ENCODE measurements at regions not wholly inside any gene's neighbourhood (a gene's known extent, or its start where the extent isn't known, plus 50 kb on each side); places are given as distances from the start of the nearest gene placed in this dataset.

GRCh38 chrX:94123062-94123461, 449.1 kb downstream of the FAM133A start:
- BruUV-seq (replicated peaks): no TSS peak
- CTCF ChIA-PET: no interaction called here
- H3K27ac ChIP-seq: no peak overlapping the region
- H3K4me1 ChIP-seq (replicated peaks; ENCODE audit: insufficient read depth): no peaks in the 10 kb centered on the region
- no peak overlapping the region for H3K4me2 ChIP-seq
- no peaks in the 10 kb centered on the region for H3F3A ChIP-seq (ENCODE audit: insufficient read depth, low read depth)
- no peak for TF ChIP-seq CTCF (conservative IDR thresholded peaks at IDR 0.05)
- TF ChIP-seq EZH2 (IDR thresholded peaks at IDR 0.05; ENCODE audit: low read depth): no peak
- DNase-seq: no peak
- no peak overlapping the region for H3K4me3 ChIP-seq
- intact Hi-C loops (cut with micrococcal nuclease; ENCODE audit: unreplicated experiment): no loop called here
- POLR2A ChIA-PET (ENCODE audit: unreplicated experiment): no interaction called here
- no peaks in the 10 kb centered on the region for H4K20me1 ChIP-seq (ENCODE audit: insufficient read depth)
- no peaks in the 10 kb centered on the region for H3K9me2 ChIP-seq (ENCODE audit: insufficient read depth)
- no peaks in the 10 kb centered on the region for H3K79me2 ChIP-seq (ENCODE audit: low read depth)
- H3K9me3 ChIP-seq (ENCODE audit: insufficient read depth, low read depth): no peaks in the 10 kb centered on the region
- no peak overlapping the region for H2AFZ ChIP-seq
- no peaks in the 10 kb centered on the region for H3K27me3 ChIP-seq (ENCODE audit: insufficient read depth, low read depth)
- no peaks in the 10 kb centered on the region for H3K36me3 ChIP-seq (ENCODE audit: low read depth)

GRCh38 chrX:94162971-94163370, 489.0 kb downstream of the FAM133A start:
- ChIA-PET POLR2A (ENCODE audit: unreplicated experiment) (no interaction called here), CTCF (no interaction called here)
- Histone ChIP-seq H2AFZ (no peak overlapping the region), H3K79me2 (ENCODE audit: low read depth) (no peaks in the 10 kb centered on the region), H4K20me1 (ENCODE audit: insufficient read depth) (no peaks in the 10 kb centered on the region), H3K4me2 (no peak overlapping the region), H3F3A (ENCODE audit: insufficient read depth, low read depth) (no peaks in the 10 kb centered on the region), H3K9me2 (ENCODE audit: insufficient read depth) (no peaks in the 10 kb centered on the region), H3K36me3 (ENCODE audit: low read depth) (no peaks in the 10 kb centered on the region), H3K27ac (no peak overlapping the region), H3K4me1 (replicated peaks; ENCODE audit: insufficient read depth) (no peaks in the 10 kb centered on the region), H3K9me3 (ENCODE audit: insufficient read depth, low read depth) (no peaks in the 10 kb centered on the region), H3K4me3 (no peak overlapping the region), H3K27me3 (ENCODE audit: insufficient read depth, low read depth) (no peaks in the 10 kb centered on the region)
- no TSS peak for BruUV-seq (replicated peaks)
- no peak for DNase-seq
- TF ChIP-seq CTCF (conservative IDR thresholded peaks at IDR 0.05): no peak
- no peak for TF ChIP-seq EZH2 (IDR thresholded peaks at IDR 0.05; ENCODE audit: low read depth)
- intact Hi-C loops (cut with micrococcal nuclease; ENCODE audit: unreplicated experiment): no loop called here

GRCh38 chrX:94178145-94178788, 504.3 kb downstream of the FAM133A start:
- no peaks in the 10 kb centered on the region for H3K9me3 ChIP-seq (ENCODE audit: insufficient read depth, low read depth)
- intact Hi-C loops (cut with micrococcal nuclease; ENCODE audit: unreplicated experiment): no loop called here
- CTCF ChIA-PET: no interaction called here
- no peak overlapping the region for H2AFZ ChIP-seq
- no peaks in the 10 kb centered on the region for H3K36me3 ChIP-seq (ENCODE audit: low read depth)
- no peak for DNase-seq
- no peaks in the 10 kb centered on the region for H3K9me2 ChIP-seq (ENCODE audit: insufficient read depth)
- H4K20me1 ChIP-seq (ENCODE audit: insufficient read depth): no peaks in the 10 kb centered on the region
- H3K4me3 ChIP-seq: no peak overlapping the region
- no peaks in the 10 kb centered on the region for H3F3A ChIP-seq (ENCODE audit: insufficient read depth, low read depth)
- no peak overlapping the region for H3K27ac ChIP-seq
- no peaks in the 10 kb centered on the region for H3K79me2 ChIP-seq (ENCODE audit: low read depth)
- no TSS peak for BruUV-seq (replicated peaks)
- no peaks in the 10 kb centered on the region for H3K27me3 ChIP-seq (ENCODE audit: insufficient read depth, low read depth)
- POLR2A ChIA-PET (ENCODE audit: unreplicated experiment): no interaction called here
- H3K4me2 ChIP-seq: no peak overlapping the region
- no peaks in the 10 kb centered on the region for H3K4me1 ChIP-seq (replicated peaks; ENCODE audit: insufficient read depth)
- TF ChIP-seq EZH2 (IDR thresholded peaks at IDR 0.05; ENCODE audit: low read depth) (no peak), CTCF (conservative IDR thresholded peaks at IDR 0.05) (no peak)

Measured in PC-9 (cell line).